IPS-NIHi7 (cell line): ENCODE measurements at regions not wholly inside any gene's neighbourhood (a gene's known extent, or its start where the extent isn't known, plus 50 kb on each side); places are given as distances from the start of the nearest gene placed in this dataset.
A peak's percentile ranks its signal among the peaks of the same experiment; 100 is the strongest.

Experiments
- DNase-seq: peaks from one replicate; pipeline ENCODE4 v3.0.0; 2012; ENCODE audit warnings: mixed read lengths; ENCODE audit errors: extremely low spot score

DNA sequence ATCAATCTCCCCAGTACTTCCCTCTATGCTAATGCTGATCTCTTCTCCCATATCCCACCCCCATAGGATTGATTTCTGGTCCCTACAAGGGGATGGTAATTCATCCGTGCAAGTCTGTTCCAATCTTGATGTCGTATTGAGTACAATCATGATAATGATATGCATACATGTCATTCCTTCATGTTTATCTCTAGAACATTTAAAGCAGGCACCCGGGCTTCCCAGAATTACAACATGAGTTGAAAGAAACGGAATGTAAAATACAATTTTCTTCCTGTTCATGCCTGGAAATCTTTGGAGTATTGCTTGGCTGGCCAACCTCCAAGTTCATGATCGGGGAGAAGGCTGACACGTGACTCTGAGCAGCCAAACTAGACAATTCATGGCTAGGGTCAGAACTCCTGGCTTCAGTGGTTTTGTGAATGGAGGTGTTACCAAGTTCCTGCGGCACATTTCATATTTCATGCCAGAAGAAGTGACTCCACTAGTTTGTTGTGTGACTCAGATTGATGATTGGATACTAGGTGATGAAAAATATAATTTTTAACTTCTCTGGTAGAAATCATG, 66.6 kb downstream of the C9orf152 start:
- no peak for DNase-seq

DNA sequence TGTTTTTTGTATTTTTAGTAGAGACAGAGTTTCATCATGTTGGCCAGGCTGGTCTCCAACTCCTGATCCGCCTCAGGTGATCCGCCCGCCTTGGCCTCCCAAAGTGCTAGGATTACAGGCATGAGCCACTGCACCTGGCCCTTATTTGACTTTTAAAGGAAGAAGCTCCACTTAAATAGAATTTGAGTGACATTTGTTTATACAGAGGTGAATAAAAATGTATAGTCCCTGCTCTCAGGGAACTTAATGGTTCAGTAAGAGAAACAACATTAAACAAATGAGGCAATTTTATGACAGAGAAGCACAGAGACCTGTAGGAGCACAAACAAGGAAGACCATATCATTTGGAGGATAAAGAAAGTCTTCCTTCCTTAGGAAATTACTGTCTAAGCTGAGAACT, 65.7 kb downstream of the C9orf152 start:
- no peak for DNase-seq

DNA sequence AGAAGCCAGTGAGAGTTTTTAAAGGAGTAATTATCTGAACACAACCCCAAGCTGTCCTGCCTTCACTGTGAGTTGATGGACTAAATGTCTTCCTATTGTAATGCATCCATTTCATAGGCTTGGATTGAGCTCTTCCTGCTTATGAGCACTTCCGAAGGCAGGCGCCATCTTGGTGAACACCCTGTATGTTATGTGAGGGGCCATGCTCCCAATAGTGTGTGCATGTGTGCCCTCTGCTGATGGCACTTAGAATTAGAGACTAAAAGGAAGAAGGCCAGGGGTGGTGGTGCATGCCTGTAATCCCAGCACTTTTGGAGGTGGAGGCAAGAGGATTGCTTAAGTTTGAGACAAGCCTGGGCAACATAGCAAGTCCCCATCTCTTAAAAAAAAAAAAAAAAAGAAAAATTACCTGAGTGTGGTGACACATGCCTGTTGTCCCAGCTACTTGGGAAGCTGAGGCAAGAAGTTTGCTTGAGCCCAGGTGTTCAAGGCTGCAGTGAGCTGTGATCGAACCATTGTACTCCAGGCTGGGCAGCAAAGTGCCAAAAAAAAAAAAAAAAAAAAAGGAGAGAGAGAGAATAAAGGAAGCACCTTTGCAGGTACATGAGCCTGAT, 65.0 kb downstream of the C9orf152 start:
- DNase-seq = peak; percentile 56

DNA sequence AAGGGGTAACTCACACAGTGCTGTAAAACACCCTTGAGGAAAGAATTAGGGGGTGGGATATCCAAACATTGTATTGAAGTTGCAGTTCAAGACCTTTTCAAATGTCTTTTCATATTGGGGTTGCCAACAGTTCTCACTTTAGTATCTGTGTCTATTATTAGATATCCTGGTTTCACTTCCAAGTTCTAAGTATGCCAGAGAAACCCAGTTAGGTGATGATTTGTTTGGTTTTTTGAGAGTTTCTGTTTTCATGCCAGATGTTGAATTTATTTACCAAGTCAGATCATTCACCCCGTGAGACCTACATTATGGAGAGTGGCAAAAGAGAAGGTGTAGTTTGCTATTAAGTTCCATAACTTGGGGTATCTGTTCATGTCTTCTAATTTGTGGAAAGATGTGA, 64.5 kb downstream of the C9orf152 start:
- no peak for DNase-seq

DNA sequence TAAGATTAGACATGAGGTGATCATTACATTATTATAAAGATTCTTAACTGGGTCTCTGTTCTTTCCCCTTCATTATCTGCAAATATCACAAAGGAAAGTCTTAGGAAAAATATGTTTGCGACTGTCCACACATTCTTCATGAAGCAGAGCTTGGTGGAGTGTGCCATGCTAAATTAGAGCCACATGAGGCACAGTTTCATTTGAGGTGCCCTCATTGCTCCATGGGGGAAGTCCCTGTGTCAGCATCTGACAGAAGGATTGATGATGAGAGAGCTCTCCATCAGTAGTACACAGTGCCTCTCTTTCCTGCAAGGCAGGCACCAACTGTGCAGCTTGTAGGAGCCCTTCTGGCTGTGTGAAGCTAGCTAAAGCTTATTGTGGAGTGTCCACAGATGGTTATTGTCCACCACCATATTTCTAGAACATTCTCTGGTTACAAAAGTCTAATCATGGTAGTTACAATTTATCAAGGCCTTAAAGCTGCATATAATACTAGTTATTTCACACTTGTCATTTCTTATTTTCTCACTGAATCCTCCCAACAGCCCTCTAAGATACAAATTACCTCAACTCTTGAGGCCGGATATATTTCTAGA, 63.9 kb downstream of the C9orf152 start:
- DNase-seq = no peak

DNA sequence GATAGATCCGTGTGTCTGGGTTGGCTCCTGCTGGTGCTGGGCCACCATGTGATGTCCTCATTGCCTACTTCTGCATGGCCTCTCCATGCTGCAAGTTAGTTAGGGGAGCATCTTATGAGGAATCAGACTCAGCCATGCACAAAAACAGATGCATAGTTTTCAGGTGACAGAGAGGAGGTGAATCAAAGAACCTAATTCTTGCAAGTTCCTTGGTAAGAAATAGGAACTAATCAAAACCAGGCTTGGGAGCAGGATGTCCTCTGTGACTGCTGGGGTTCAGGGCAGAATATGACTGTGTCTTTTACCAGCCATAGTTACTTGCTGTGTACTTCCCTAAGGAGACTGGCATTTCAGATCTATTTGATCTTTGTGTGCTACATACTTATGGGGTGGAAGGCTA, 61.6 kb downstream of the C9orf152 start:
- no peak for DNase-seq

DNA sequence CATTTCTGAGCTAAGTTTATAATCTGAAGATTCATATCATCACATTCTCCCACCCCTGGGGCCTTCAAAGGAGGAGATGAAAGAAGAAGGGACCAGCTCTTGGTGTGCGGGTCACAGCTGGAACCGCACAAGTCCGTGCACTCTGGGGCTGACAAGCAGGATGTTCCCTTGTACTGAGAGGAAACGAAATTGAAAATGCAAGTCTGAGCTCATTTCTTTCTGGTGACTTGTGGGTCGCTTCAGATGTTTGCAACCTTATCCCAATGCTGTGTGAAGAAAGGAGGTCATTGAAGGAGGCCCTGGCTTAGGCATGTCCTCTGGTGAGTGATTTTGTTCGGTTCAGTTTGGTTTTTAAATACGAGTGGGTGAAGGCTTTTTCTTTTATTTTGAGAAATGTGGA, 59.6 kb downstream of the C9orf152 start:
- DNase-seq = no peak

DNA sequence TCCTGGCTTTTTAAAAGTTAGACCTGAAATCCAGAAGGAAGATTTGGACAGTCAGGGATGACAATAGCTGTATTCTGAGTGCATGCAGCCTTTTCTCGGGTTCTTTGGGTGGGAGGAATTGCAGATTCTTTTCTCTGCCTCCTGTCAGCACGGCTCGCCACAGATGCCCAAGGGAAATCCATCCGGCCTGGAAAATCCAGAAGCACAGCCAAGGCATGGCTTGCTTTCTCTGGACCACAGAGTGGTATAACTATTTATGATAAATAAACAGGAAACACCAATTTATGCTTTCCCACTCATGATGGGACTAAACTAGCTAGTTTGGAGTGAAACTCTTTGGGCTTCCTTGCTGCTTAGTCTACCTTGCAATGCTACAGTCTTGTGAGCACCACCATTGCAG, 59.1 kb downstream of the C9orf152 start:
- no peak for DNase-seq
